ENCODE measurements at regions not wholly inside any gene's neighbourhood (a gene's known extent, or its start where the extent isn't known, plus 50 kb on each side); places are given as distances from the start of the nearest gene placed in this dataset.
"Not testable (repeated sequence)": the region's sequence is repeated elsewhere in the genome, so short reads cannot be mapped to it uniquely, and the experiment has no call there.

GRCh38 chr20:50359607-50360217, 150.5 kb upstream of the PTPN1 start:
- FAIRE-seq (no peak), DNase-seq (ENCODE audit: insufficient read length, low spot score) (no peak)
- no peak for TF ChIP-seq PAX5 (IDR thresholded peaks at IDR 0.05; ENCODE audit: insufficient read depth, low read length, severe bottlenecking)
- no peak for TF ChIP-seq POLR2AphosphoS5 (IDR thresholded peaks at IDR 0.05; ENCODE audit: low read depth, low read length)
- TF ChIP-seq SPI1 (IDR thresholded peaks at IDR 0.05; ENCODE audit: low read depth, low read length) = no peak
- TF ChIP-seq POLR2A (IDR thresholded peaks at IDR 0.05; ENCODE audit: low read depth, low read length) = no peak
- no peak for TF ChIP-seq TAF1 (IDR thresholded peaks at IDR 0.05; ENCODE audit: low read depth, low read length)
- TF ChIP-seq POU2F2 (IDR thresholded peaks at IDR 0.05; ENCODE audit: low read depth, low read length) = no peak

- DNase-seq (ENCODE audit: insufficient read length, low spot score) = no peak
- TF ChIP-seq POLR2A (IDR thresholded peaks at IDR 0.05; ENCODE audit: low read depth, low read length) (no peak), TAF1 (IDR thresholded peaks at IDR 0.05; ENCODE audit: low read depth, low read length) (no peak), POLR2AphosphoS5 (IDR thresholded peaks at IDR 0.05; ENCODE audit: low read depth, low read length) (no peak), PAX5 (IDR thresholded peaks at IDR 0.05; ENCODE audit: insufficient read depth, low read length, severe bottlenecking) (no peak), SPI1 (IDR thresholded peaks at IDR 0.05; ENCODE audit: low read depth, low read length) (no peak), POU2F2 (IDR thresholded peaks at IDR 0.05; ENCODE audit: low read depth, low read length) (no peak)
- FAIRE-seq = no peak
These were observed 149.9 kb upstream of the PTPN1 start for GRCh38 chr20:50360218-50360672.

- no peak for TF ChIP-seq PAX5 (IDR thresholded peaks at IDR 0.05; ENCODE audit: insufficient read depth, low read length, severe bottlenecking)
- no peak for TF ChIP-seq SPI1 (IDR thresholded peaks at IDR 0.05; ENCODE audit: low read depth, low read length)
- no peak for TF ChIP-seq TAF1 (IDR thresholded peaks at IDR 0.05; ENCODE audit: low read depth, low read length)
- no peak for TF ChIP-seq POLR2AphosphoS5 (IDR thresholded peaks at IDR 0.05; ENCODE audit: low read depth, low read length)
- TF ChIP-seq POU2F2 (IDR thresholded peaks at IDR 0.05; ENCODE audit: low read depth, low read length) = no peak
- no peak for TF ChIP-seq POLR2A (IDR thresholded peaks at IDR 0.05; ENCODE audit: low read depth, low read length)
- no peak for FAIRE-seq
- DNase-seq (ENCODE audit: insufficient read length, low spot score) = no peak
These were observed 149.3 kb upstream of the PTPN1 start for GRCh38 chr20:50360921-50361320.

GRCh38 chr20:50362177-50362576, 148.0 kb upstream of the PTPN1 start:
- not testable (repeated sequence) for FAIRE-seq; DNase-seq (ENCODE audit: insufficient read length, low spot score)

GRCh38 chr20:50363027-50363426, 147.2 kb upstream of the PTPN1 start:
- TF ChIP-seq POLR2AphosphoS5 (IDR thresholded peaks at IDR 0.05; ENCODE audit: low read depth, low read length) (no peak), SPI1 (IDR thresholded peaks at IDR 0.05; ENCODE audit: low read depth, low read length) (no peak), TAF1 (IDR thresholded peaks at IDR 0.05; ENCODE audit: low read depth, low read length) (no peak), PAX5 (IDR thresholded peaks at IDR 0.05; ENCODE audit: insufficient read depth, low read length, severe bottlenecking) (no peak), POU2F2 (IDR thresholded peaks at IDR 0.05; ENCODE audit: low read depth, low read length) (no peak), POLR2A (IDR thresholded peaks at IDR 0.05; ENCODE audit: low read depth, low read length) (no peak)
- no peak for FAIRE-seq
- no peak for DNase-seq (ENCODE audit: insufficient read length, low spot score)

GRCh38 chr20:50363479-50363878, 146.7 kb upstream of the PTPN1 start:
- DNase-seq (ENCODE audit: insufficient read length, low spot score) (no peak), FAIRE-seq (no peak)
- TF ChIP-seq POU2F2 (IDR thresholded peaks at IDR 0.05; ENCODE audit: low read depth, low read length) (no peak), TAF1 (IDR thresholded peaks at IDR 0.05; ENCODE audit: low read depth, low read length) (no peak), PAX5 (IDR thresholded peaks at IDR 0.05; ENCODE audit: insufficient read depth, low read length, severe bottlenecking) (no peak), POLR2AphosphoS5 (IDR thresholded peaks at IDR 0.05; ENCODE audit: low read depth, low read length) (no peak)

- no peak for FAIRE-seq
- TF ChIP-seq PAX5 (IDR thresholded peaks at IDR 0.05; ENCODE audit: insufficient read depth, low read length, severe bottlenecking) = no peak
- no peak for TF ChIP-seq POLR2AphosphoS5 (IDR thresholded peaks at IDR 0.05; ENCODE audit: low read depth, low read length)
- no peak for TF ChIP-seq SPI1 (IDR thresholded peaks at IDR 0.05; ENCODE audit: low read depth, low read length)
- TF ChIP-seq TAF1 (IDR thresholded peaks at IDR 0.05; ENCODE audit: low read depth, low read length) = no peak
- TF ChIP-seq POLR2A (IDR thresholded peaks at IDR 0.05; ENCODE audit: low read depth, low read length) = no peak
- no peak for TF ChIP-seq POU2F2 (IDR thresholded peaks at IDR 0.05; ENCODE audit: low read depth, low read length)
- DNase-seq (ENCODE audit: insufficient read length, low spot score) = no peak
These were observed 145.6 kb upstream of the PTPN1 start for GRCh38 chr20:50364542-50364941.

- TF ChIP-seq POLR2A (IDR thresholded peaks at IDR 0.05; ENCODE audit: low read depth, low read length) (no peak), PAX5 (IDR thresholded peaks at IDR 0.05; ENCODE audit: insufficient read depth, low read length, severe bottlenecking) (no peak), SPI1 (IDR thresholded peaks at IDR 0.05; ENCODE audit: low read depth, low read length) (no peak), TAF1 (IDR thresholded peaks at IDR 0.05; ENCODE audit: low read depth, low read length) (no peak), POU2F2 (IDR thresholded peaks at IDR 0.05; ENCODE audit: low read depth, low read length) (no peak), POLR2AphosphoS5 (IDR thresholded peaks at IDR 0.05; ENCODE audit: low read depth, low read length) (no peak)
- FAIRE-seq = no peak
- no peak for DNase-seq (ENCODE audit: insufficient read length, low spot score)
These were observed 143.7 kb upstream of the PTPN1 start for GRCh38 chr20:50366270-50367103.

GRCh38 chr20:50367104-50367674, 143.0 kb upstream of the PTPN1 start:
- DNase-seq (ENCODE audit: insufficient read length, low spot score) (no peak), FAIRE-seq (no peak)
- TF ChIP-seq POLR2AphosphoS5 (IDR thresholded peaks at IDR 0.05; ENCODE audit: low read depth, low read length) (no peak), POLR2A (IDR thresholded peaks at IDR 0.05; ENCODE audit: low read depth, low read length) (no peak), TAF1 (IDR thresholded peaks at IDR 0.05; ENCODE audit: low read depth, low read length) (no peak)
